ENCODE measurements at regions not wholly inside any gene's neighbourhood (a gene's known extent, or its start where the extent isn't known, plus 50 kb on each side); places are given as distances from the start of the nearest gene placed in this dataset.

- H3K27me3 Mint-ChIP-seq, result no peaks in the 10 kb centered on the region
- no peaks in the 10 kb centered on the region for H3K9me3 Mint-ChIP-seq (ENCODE audit: low read depth)
- H3K4me3 Mint-ChIP-seq, result no peak overlapping the region
- no peaks in the 10 kb centered on the region for H3K36me3 Mint-ChIP-seq
- no peak overlapping the region for H3K27ac Mint-ChIP-seq
- H3K4me1 Mint-ChIP-seq (ENCODE audit: low read depth), result no peaks in the 10 kb centered on the region
Measured at GRCh38 chr9:16303506-16303905, 567.0 kb downstream of the BNC2 start.

GRCh38 chr9:16304301-16304700 lies 566.2 kb downstream of the BNC2 start:
- no peak overlapping the region for H3K27ac Mint-ChIP-seq
- H3K9me3 Mint-ChIP-seq (ENCODE audit: low read depth), result no peaks in the 10 kb centered on the region
- no peak overlapping the region for H3K4me3 Mint-ChIP-seq
- no peaks in the 10 kb centered on the region for H3K4me1 Mint-ChIP-seq (ENCODE audit: low read depth)
- H3K36me3 Mint-ChIP-seq, result no peaks in the 10 kb centered on the region
- no peaks in the 10 kb centered on the region for H3K27me3 Mint-ChIP-seq

GRCh38 chr9:16306586-16306985 lies 563.9 kb downstream of the BNC2 start:
- Mint-ChIP-seq H3K4me3 (no peak overlapping the region), H3K27me3 (no peaks in the 10 kb centered on the region), H3K9me3 (ENCODE audit: low read depth) (no peaks in the 10 kb centered on the region), H3K4me1 (ENCODE audit: low read depth) (no peaks in the 10 kb centered on the region), H3K27ac (no peak overlapping the region), H3K36me3 (no peaks in the 10 kb centered on the region)

- no peaks in the 10 kb centered on the region for H3K36me3 Mint-ChIP-seq
- H3K27me3 Mint-ChIP-seq, result no peaks in the 10 kb centered on the region
- H3K4me1 Mint-ChIP-seq (ENCODE audit: low read depth), result no peaks in the 10 kb centered on the region
- no peak overlapping the region for H3K4me3 Mint-ChIP-seq
- no peaks in the 10 kb centered on the region for H3K9me3 Mint-ChIP-seq (ENCODE audit: low read depth)
- no peak overlapping the region for H3K27ac Mint-ChIP-seq
Measured at GRCh38 chr9:16307626-16308195, 562.8 kb downstream of the BNC2 start.

GRCh38 chr9:16308645-16309044 lies 561.8 kb downstream of the BNC2 start:
- H3K4me3 Mint-ChIP-seq, result no peak overlapping the region
- H3K36me3 Mint-ChIP-seq, result no peaks in the 10 kb centered on the region
- no peaks in the 10 kb centered on the region for H3K4me1 Mint-ChIP-seq (ENCODE audit: low read depth)
- H3K9me3 Mint-ChIP-seq (ENCODE audit: low read depth), result no peaks in the 10 kb centered on the region
- no peaks in the 10 kb centered on the region for H3K27me3 Mint-ChIP-seq
- no peak overlapping the region for H3K27ac Mint-ChIP-seq

- H3K27me3 Mint-ChIP-seq, result no peaks in the 10 kb centered on the region
- H3K9me3 Mint-ChIP-seq (ENCODE audit: low read depth), result no peaks in the 10 kb centered on the region
- no peak overlapping the region for H3K4me3 Mint-ChIP-seq
- H3K36me3 Mint-ChIP-seq, result no peaks in the 10 kb centered on the region
- H3K4me1 Mint-ChIP-seq (ENCODE audit: low read depth), result no peaks in the 10 kb centered on the region
- H3K27ac Mint-ChIP-seq, result no peak overlapping the region
Measured at GRCh38 chr9:16309082-16309468, 561.4 kb downstream of the BNC2 start.

- Mint-ChIP-seq H3K4me1 (ENCODE audit: low read depth) (no peaks in the 10 kb centered on the region), H3K27me3 (no peaks in the 10 kb centered on the region), H3K36me3 (no peaks in the 10 kb centered on the region), H3K27ac (no peak overlapping the region), H3K9me3 (ENCODE audit: low read depth) (no peaks in the 10 kb centered on the region), H3K4me3 (no peak overlapping the region)
Measured at GRCh38 chr9:16309469-16310271, 560.8 kb downstream of the BNC2 start.

GRCh38 chr9:16310278-16311110 lies 560.0 kb downstream of the BNC2 start:
- Mint-ChIP-seq H3K4me1 (ENCODE audit: low read depth) (no peaks in the 10 kb centered on the region), H3K27me3 (no peaks in the 10 kb centered on the region), H3K36me3 (no peaks in the 10 kb centered on the region), H3K4me3 (no peak overlapping the region), H3K27ac (no peak overlapping the region), H3K9me3 (ENCODE audit: low read depth) (no peaks in the 10 kb centered on the region)

- Mint-ChIP-seq H3K27ac (no peak overlapping the region), H3K36me3 (no peaks in the 10 kb centered on the region), H3K27me3 (no peaks in the 10 kb centered on the region), H3K9me3 (ENCODE audit: low read depth) (no peaks in the 10 kb centered on the region), H3K4me1 (ENCODE audit: low read depth) (no peaks in the 10 kb centered on the region), H3K4me3 (no peak overlapping the region)
Measured at GRCh38 chr9:16312116-16312515, 558.4 kb downstream of the BNC2 start.

GRCh38 chr9:16312962-16313546 lies 557.4 kb downstream of the BNC2 start:
- H3K27ac Mint-ChIP-seq, result no peak overlapping the region

GRCh38 chr9:16314476-16314875 lies 556.0 kb downstream of the BNC2 start:
- Mint-ChIP-seq H3K4me1 (ENCODE audit: low read depth) (no peaks in the 10 kb centered on the region), H3K27me3 (no peaks in the 10 kb centered on the region), H3K4me3 (no peak overlapping the region), H3K36me3 (no peaks in the 10 kb centered on the region), H3K27ac (no peak overlapping the region), H3K9me3 (ENCODE audit: low read depth) (no peaks in the 10 kb centered on the region)

More at GRCh38 chr9:16312962-16313546, 557.4 kb downstream of the BNC2 start:
- H3K4me3 Mint-ChIP-seq, result no peak overlapping the region
- no peaks in the 10 kb centered on the region for H3K36me3 Mint-ChIP-seq
- H3K4me1 Mint-ChIP-seq (ENCODE audit: low read depth), result no peaks in the 10 kb centered on the region
- H3K9me3 Mint-ChIP-seq (ENCODE audit: low read depth), result no peaks in the 10 kb centered on the region
- no peaks in the 10 kb centered on the region for H3K27me3 Mint-ChIP-seq

- no peaks in the 10 kb centered on the region for H3K27me3 Mint-ChIP-seq
- no peaks in the 10 kb centered on the region for H3K36me3 Mint-ChIP-seq
- no peak overlapping the region for H3K27ac Mint-ChIP-seq
- H3K4me3 Mint-ChIP-seq, result no peak overlapping the region
- no peaks in the 10 kb centered on the region for H3K9me3 Mint-ChIP-seq (ENCODE audit: low read depth)
- H3K4me1 Mint-ChIP-seq (ENCODE audit: low read depth), result no peaks in the 10 kb centered on the region
Measured at GRCh38 chr9:16315720-16316119, 554.8 kb downstream of the BNC2 start.

GRCh38 chr9:16316456-16316855 lies 554.0 kb downstream of the BNC2 start:
- H3K36me3 Mint-ChIP-seq, result no peaks in the 10 kb centered on the region
- H3K27me3 Mint-ChIP-seq, result no peaks in the 10 kb centered on the region
- H3K27ac Mint-ChIP-seq, result no peak overlapping the region
- H3K4me1 Mint-ChIP-seq (ENCODE audit: low read depth), result no peaks in the 10 kb centered on the region
- H3K4me3 Mint-ChIP-seq, result no peak overlapping the region
- no peaks in the 10 kb centered on the region for H3K9me3 Mint-ChIP-seq (ENCODE audit: low read depth)

GRCh38 chr9:16316911-16317817 lies 553.3 kb downstream of the BNC2 start:
- Mint-ChIP-seq H3K4me1 (ENCODE audit: low read depth) (no peaks in the 10 kb centered on the region), H3K27ac (no peak overlapping the region), H3K27me3 (no peaks in the 10 kb centered on the region), H3K9me3 (ENCODE audit: low read depth) (no peaks in the 10 kb centered on the region), H3K4me3 (no peak overlapping the region), H3K36me3 (no peaks in the 10 kb centered on the region)

Data from activated naive CD8-positive, alpha-beta T cell (primary cell).